Suprapubic skin (tissue), 4 donors: ENCODE measurements at regions not wholly inside any gene's neighbourhood (a gene's known extent, or its start where the extent isn't known, plus 50 kb on each side); places are given as distances from the start of the nearest gene placed in this dataset.

Experiments used
- DNase-seq, 2 donors: peaks; one replicate each; pipeline ENCODE4 v3.0.0-alpha.2; 2019; ENCODE audit warnings: low spot score in 2 of 2
- H3K27ac ChIP-seq: fragments of 200-600 bp; sonication (generic); one replicate; pipeline ENCODE4 v1.5.1; 2019
- H3K27me3 ChIP-seq: fragments of 200-600 bp; sonication (generic); one replicate; pipeline ENCODE4 v1.5.1; 2019
- H3K36me3 ChIP-seq: fragments of 200-600 bp; sonication (generic); one replicate; pipeline ENCODE4 v1.5.1; 2019
- H3K4me1 ChIP-seq: fragments of 200-600 bp; sonication (generic); one replicate; pipeline ENCODE4 v1.5.1; 2019
- H3K4me3 ChIP-seq: fragments of 200-600 bp; sonication (generic); one replicate; pipeline ENCODE4 v1.5.1; 2019; ENCODE audit warnings: mild to moderate bottlenecking
- H3K9me3 ChIP-seq: fragments of 200-600 bp; sonication (generic); one replicate; pipeline ENCODE4 v1.5.1; 2019
- EP300 ChIP-seq: sonication (generic); formaldehyde crosslinking; IDR thresholded peaks from one replicate; pipeline ENCODE4 v1.6.1; 2017; ENCODE audit warnings: antibody characterized with exemption
- POLR2A ChIP-seq, 2 donors: fragments of 450-650 bp; IDR thresholded peaks; one replicate each; pipeline ENCODE4 v1.6.1; 2017; ENCODE audit warnings: antibody characterized with exemption in 2 of 2, mild to moderate bottlenecking in 2 of 2, moderate library complexity in 2 of 2
- POLR2AphosphoS5 ChIP-seq, 3 donors: sonication (generic); formaldehyde crosslinking; IDR thresholded peaks; one replicate each; pipeline ENCODE4 v1.6.1; 2017; ENCODE audit warnings: antibody characterized with exemption in 3 of 3
- WGBS: methylation state at CpG from one replicate; pipeline ENCODE4 v1.1.5; 2018; 5-methylcytosine and 5-hydroxymethylcytosine counted together
- TF ChIP-seq, protein P1 (sequence below), 2 donors: fragments of 200-600 bp in 1 of 2; fragments of 450-650 bp in 1 of 2; sonication (generic) in 1 of 2; IDR thresholded peaks; one replicate each; pipeline ENCODE4 v1.5.1; 2016 to 2019; ENCODE audit warnings: antibody characterized with exemption in 2 of 2, mild to moderate bottlenecking in 1 of 2, moderate library complexity in 1 of 2

DNA sequence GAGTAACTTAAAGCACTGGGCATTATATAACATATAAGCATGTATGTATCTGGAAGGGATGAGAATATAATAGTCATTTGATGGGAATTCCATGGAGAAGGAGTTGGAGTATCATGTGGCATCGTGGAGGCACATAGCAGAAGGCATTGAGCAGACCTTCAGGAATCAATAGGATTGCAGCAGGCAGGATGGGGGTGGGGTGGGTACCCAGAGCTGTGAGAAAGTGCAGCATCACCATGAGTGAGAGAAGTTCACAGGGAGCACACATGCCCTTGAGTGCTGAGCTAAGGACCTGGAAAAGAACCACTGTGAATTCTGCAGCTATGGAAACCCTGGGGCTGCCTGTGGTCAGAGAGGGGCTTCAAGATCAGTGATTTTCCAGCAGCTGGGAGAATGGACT is 57.3 kb downstream of the MED10 start:
- no peak for DNase-seq
- H3K4me3 ChIP-seq = no peak overlapping the region
- no peaks in the 10 kb centered on the region for H3K36me3 ChIP-seq
- 87% methylated on average over 1 of the region's 1 CpG for WGBS
- no peak overlapping the region for H3K27ac ChIP-seq
- H3K4me1 ChIP-seq = no peaks in the 10 kb centered on the region
- peaks cover 4% of the 10 kb centered on the region for H3K9me3 ChIP-seq
- H3K27me3 ChIP-seq = no peaks in the 10 kb centered on the region
- no peak for TF ChIP-seq EP300
- no peak for TF ChIP-seq POLR2AphosphoS5 (IDR thresholded peaks at IDR 0.05)
- no peak for TF ChIP-seq POLR2A (IDR thresholded peaks at IDR 0.05)
- TF ChIP-seq, protein P1, sequence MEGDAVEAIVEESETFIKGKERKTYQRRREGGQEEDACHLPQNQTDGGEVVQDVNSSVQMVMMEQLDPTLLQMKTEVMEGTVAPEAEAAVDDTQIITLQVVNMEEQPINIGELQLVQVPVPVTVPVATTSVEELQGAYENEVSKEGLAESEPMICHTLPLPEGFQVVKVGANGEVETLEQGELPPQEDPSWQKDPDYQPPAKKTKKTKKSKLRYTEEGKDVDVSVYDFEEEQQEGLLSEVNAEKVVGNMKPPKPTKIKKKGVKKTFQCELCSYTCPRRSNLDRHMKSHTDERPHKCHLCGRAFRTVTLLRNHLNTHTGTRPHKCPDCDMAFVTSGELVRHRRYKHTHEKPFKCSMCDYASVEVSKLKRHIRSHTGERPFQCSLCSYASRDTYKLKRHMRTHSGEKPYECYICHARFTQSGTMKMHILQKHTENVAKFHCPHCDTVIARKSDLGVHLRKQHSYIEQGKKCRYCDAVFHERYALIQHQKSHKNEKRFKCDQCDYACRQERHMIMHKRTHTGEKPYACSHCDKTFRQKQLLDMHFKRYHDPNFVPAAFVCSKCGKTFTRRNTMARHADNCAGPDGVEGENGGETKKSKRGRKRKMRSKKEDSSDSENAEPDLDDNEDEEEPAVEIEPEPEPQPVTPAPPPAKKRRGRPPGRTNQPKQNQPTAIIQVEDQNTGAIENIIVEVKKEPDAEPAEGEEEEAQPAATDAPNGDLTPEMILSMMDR (IDR thresholded peaks at IDR 0.05) = no peak

DNA sequence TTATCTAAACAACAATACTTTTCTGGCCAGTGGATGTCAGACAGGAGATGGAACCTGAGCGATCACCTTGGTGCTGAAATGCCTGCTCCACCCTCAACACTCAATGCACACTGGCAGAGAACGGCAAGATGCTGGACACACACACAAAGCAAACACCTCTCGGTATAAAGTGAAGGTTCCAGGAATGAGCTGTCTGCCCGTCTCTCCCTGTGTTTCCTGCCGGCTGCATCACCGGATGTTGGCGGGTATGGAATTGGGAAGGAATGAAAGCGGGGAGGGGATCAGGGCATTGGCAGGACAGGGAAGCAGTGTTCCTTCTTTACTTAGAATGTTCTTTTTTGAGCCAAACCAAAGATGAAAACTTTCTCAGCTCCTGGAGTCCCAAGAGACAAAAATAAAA is 59.2 kb downstream of the MED10 start:
- Histone ChIP-seq H3K4me3 (no peak overlapping the region), H3K27me3 (no peaks in the 10 kb centered on the region), H3K27ac (no peak overlapping the region), H3K9me3 (peaks cover 4% of the 10 kb centered on the region), H3K4me1 (no peaks in the 10 kb centered on the region), H3K36me3 (no peaks in the 10 kb centered on the region)
- WGBS = 77% methylated on average over 8 of the region's 8 CpGs
- no peak for TF ChIP-seq POLR2A (IDR thresholded peaks at IDR 0.05)
- TF ChIP-seq, protein P1 (IDR thresholded peaks at IDR 0.05) = no peak
- no peak for TF ChIP-seq EP300
- no peak for TF ChIP-seq POLR2AphosphoS5 (IDR thresholded peaks at IDR 0.05)
- DNase-seq = no peak

DNA sequence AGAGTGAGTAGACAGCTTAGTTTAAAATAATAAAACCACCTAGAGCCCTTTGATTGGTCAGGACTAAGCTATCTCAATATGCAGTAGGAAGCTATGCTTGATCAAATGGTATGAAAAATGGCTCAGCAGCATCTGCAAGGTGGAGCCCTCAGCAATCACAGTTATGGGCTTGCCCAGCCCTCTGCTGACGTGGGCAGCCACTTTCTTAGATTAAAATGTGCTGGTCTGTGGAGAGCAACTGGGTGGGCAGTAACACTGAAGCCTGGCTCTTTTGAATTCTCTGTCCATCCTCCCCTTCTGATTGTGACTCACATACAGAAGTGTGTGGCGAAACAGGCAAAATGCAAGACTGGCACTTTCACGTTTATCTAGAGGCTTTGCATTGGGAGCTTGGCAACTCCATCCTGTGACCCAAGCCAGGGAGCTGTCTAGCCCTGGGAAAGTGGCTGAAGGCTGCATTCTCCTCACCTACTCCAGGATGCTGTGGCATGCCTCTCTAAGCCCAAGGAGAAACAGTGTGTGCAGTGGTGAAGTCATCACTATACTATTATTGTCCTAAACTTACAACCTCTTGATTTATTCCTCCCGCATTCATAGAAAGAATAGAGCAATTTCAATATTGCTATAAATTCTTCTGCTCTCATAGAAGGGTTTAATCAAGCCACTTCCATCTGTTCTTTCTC is 61.1 kb downstream of the MED10 start:
- DNase-seq = no peak
- Histone ChIP-seq H3K4me1 (no peaks in the 10 kb centered on the region), H3K27ac (no peak overlapping the region), H3K9me3 (peaks cover 4% of the 10 kb centered on the region), H3K27me3 (no peaks in the 10 kb centered on the region), H3K4me3 (no peak overlapping the region), H3K36me3 (no peaks in the 10 kb centered on the region)
- TF ChIP-seq, protein P1 (IDR thresholded peaks at IDR 0.05) = no peak
- TF ChIP-seq POLR2AphosphoS5 (IDR thresholded peaks at IDR 0.05) = no peak
- no peak for TF ChIP-seq EP300
- 70% methylated on average over 4 of the region's 4 CpGs for WGBS

DNA sequence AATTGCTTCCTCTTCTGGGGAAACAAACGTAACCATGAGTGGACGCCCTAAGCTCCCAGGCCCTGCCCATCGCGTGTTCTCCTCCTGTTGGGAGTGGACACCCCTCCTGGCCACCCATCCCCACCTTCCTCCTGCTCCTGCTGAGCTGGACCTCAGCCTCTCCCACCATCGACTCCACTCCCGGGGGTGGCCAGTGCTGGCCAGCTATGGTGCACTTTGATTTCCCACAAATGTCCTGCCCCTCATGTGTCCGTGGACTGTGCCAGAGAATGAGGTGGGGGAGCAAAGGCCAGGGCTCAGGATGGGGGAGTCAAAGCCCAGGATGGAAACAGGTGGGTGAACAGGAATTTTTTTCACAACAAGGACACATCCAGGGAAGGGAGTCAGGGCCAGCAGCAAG is 62.8 kb downstream of the MED10 start:
- H3K9me3 ChIP-seq = peaks cover 2% of the 10 kb centered on the region
- H3K27me3 ChIP-seq = no peaks in the 10 kb centered on the region
- WGBS = 82% methylated on average over 7 of the region's 7 CpGs
- H3K27ac ChIP-seq = no peak overlapping the region
- no peak overlapping the region for H3K4me3 ChIP-seq
- no peaks in the 10 kb centered on the region for H3K36me3 ChIP-seq
- H3K4me1 ChIP-seq = no peaks in the 10 kb centered on the region
- TF ChIP-seq POLR2A (IDR thresholded peaks at IDR 0.05) = no peak
- no peak for TF ChIP-seq POLR2AphosphoS5 (IDR thresholded peaks at IDR 0.05)
- TF ChIP-seq, protein P1 (IDR thresholded peaks at IDR 0.05) = no peak
- TF ChIP-seq EP300 = no peak
- DNase-seq = no peak

DNA sequence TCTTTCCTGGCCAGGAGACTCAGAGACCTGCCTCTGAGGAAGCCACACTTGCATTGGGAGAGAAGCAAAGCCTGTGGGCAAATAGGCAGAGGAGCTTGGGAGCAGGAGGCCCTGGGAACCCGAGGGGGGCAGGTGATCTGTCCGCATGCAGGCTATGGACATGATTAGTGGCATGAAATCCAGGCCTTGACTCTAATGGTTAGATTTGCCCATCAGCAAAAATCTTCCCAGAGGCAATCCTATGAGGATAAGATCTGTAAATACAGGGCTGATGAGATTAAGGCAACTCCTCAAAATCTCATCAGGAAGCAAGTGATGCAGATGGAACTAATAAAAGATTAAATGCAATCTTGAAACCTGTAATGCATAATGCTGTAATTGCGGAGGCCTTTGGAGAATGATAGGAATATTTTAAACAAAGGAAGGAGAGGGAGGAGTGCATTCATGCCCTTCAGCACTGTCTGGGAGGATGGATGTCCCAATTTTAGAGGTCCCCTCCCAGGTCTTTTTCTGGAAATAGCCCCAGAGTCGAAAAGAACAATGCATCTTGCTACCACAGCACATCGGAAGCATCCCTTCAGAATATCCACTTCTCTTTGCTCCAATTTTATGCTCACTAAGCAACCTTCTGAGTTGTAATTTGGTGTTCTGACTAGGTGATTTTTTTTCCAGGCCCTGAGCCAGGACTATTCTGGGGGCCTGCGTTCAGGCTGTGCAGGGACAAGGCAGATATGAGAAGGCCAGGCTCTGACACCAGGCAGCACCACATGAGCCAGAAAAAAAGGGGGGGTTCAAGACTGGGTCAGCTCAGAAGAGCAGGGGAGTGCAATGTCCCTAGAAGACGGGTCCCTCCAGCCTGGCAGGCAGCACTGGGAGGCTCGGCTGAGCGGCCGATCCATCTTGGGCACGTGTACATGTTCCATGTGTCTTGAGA is 66.5 kb downstream of the MED10 start:
- TF ChIP-seq EP300 (no peak), POLR2AphosphoS5 (IDR thresholded peaks at IDR 0.05) (no peak), POLR2A (IDR thresholded peaks at IDR 0.05) (no peak)
- TF ChIP-seq, protein P1 (IDR thresholded peaks at IDR 0.05) = no peak
- Histone ChIP-seq H3K27ac (no peak overlapping the region), H3K9me3 (no peaks in the 10 kb centered on the region), H3K27me3 (no peaks in the 10 kb centered on the region), H3K4me1 (no peaks in the 10 kb centered on the region), H3K4me3 (no peak overlapping the region), H3K36me3 (no peaks in the 10 kb centered on the region)
- 83% methylated on average over 11 of the region's 11 CpGs for WGBS
- no peak for DNase-seq
